Fibroblast of lung (primary cell): ENCODE measurements at regions not wholly inside any gene's neighbourhood (a gene's known extent, or its start where the extent isn't known, plus 50 kb on each side); places are given as distances from the start of the nearest gene placed in this dataset.
"Not testable (repeated sequence)": the region's sequence is repeated elsewhere in the genome, so short reads cannot be mapped to it uniquely, and the experiment has no call there.

Experiments
- EZH2 ChIP-seq: IDR thresholded peaks from 2 replicates; pipeline ENCODE4 v1.5.1; 2012; ENCODE audit warnings: low read length, control low read depth, mild to moderate bottlenecking; ENCODE audit errors: missing control alignments
- TF ChIP-seq, protein P1 (sequence below), 2 donors: IDR thresholded peaks in 1 of 2; conservative IDR thresholded peaks in 1 of 2; 1 replicate in 1 of 2; 2 replicates in 1 of 2; pipeline ENCODE4 v1.5.1; 2011 to 2012; ENCODE audit warnings: low read length in 2 of 2, control low read depth in 1 of 2, inconsistent platforms in 1 of 2, low read depth in 1 of 2, mild to moderate bottlenecking in 1 of 2

DNA sequence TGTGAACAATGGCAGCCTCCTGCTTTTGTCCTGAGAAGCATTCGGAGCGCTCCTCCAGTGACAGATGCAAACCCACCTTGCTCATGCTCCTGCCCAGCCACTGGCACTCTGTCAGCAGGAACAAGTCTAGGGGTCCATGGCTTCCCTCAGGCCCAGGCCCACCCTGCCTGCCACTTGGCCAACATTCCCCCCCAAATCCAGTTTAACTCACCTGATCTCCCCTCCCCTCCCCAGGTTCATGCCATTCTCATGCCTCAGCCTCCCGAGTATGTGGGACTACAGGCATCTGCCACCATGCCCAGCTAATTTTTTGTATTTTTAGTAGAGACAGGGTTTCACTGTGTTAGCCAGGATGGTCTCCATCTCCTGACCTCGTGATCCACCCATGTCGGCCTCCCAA lies 118.9 kb upstream of the TPTE start:
- TF ChIP-seq, protein P1, sequence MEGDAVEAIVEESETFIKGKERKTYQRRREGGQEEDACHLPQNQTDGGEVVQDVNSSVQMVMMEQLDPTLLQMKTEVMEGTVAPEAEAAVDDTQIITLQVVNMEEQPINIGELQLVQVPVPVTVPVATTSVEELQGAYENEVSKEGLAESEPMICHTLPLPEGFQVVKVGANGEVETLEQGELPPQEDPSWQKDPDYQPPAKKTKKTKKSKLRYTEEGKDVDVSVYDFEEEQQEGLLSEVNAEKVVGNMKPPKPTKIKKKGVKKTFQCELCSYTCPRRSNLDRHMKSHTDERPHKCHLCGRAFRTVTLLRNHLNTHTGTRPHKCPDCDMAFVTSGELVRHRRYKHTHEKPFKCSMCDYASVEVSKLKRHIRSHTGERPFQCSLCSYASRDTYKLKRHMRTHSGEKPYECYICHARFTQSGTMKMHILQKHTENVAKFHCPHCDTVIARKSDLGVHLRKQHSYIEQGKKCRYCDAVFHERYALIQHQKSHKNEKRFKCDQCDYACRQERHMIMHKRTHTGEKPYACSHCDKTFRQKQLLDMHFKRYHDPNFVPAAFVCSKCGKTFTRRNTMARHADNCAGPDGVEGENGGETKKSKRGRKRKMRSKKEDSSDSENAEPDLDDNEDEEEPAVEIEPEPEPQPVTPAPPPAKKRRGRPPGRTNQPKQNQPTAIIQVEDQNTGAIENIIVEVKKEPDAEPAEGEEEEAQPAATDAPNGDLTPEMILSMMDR (conservative IDR thresholded peaks at IDR 0.05 in 1 of 2, IDR thresholded peaks at IDR 0.05 in 1 of 2; ENCODE audit: low read depth in 1 of 2, low read length in 2 of 2): not testable (repeated sequence)
- TF ChIP-seq EZH2: not testable (repeated sequence)
